ENCODE measurements at regions not wholly inside any gene's neighbourhood (a gene's known extent, or its start where the extent isn't known, plus 50 kb on each side); places are given as distances from the start of the nearest gene placed in this dataset.

DNA sequence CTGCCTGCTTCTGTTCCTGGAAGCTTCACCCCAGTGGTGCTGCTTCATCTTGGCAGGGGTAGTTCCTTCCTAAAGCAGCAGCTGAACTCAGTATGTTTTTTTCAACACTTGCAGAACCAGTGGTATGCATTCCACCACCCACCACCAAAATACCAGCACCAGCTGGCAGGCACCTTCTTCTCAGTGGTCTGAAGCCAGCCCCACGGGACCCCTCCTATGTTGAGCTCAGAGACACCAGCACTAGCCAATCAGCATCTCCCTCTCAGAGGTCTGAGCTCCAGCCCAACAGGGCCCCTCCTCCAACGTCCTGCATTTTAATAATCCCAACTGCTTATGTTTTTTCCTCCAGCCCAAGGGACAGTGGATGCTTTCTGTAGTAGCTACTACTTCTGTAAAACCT is 299.6 kb upstream of the CCL2 start:
- TF ChIP-seq EZH2 (IDR thresholded peaks at IDR 0.05; ENCODE audit: borderline replicate concordance, low read length): no peak
- TF ChIP-seq, protein P1, sequence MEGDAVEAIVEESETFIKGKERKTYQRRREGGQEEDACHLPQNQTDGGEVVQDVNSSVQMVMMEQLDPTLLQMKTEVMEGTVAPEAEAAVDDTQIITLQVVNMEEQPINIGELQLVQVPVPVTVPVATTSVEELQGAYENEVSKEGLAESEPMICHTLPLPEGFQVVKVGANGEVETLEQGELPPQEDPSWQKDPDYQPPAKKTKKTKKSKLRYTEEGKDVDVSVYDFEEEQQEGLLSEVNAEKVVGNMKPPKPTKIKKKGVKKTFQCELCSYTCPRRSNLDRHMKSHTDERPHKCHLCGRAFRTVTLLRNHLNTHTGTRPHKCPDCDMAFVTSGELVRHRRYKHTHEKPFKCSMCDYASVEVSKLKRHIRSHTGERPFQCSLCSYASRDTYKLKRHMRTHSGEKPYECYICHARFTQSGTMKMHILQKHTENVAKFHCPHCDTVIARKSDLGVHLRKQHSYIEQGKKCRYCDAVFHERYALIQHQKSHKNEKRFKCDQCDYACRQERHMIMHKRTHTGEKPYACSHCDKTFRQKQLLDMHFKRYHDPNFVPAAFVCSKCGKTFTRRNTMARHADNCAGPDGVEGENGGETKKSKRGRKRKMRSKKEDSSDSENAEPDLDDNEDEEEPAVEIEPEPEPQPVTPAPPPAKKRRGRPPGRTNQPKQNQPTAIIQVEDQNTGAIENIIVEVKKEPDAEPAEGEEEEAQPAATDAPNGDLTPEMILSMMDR (IDR thresholded peaks at IDR 0.05; ENCODE audit: low read length): no peak
